Spleen (tissue), 11 donors: ENCODE measurements at regions not wholly inside any gene's neighbourhood (a gene's known extent, or its start where the extent isn't known, plus 50 kb on each side); places are given as distances from the start of the nearest gene placed in this dataset.

ENCODE experiments used
- DNase-seq: peaks from one replicate; pipeline ENCODE4 v3.0.0-alpha.2; 2020
- H3K27ac ChIP-seq, 8 donors: fragments of 200-600 bp; sonication (generic) in 7 of 8; 1 replicate in 4 of 8; 2 replicates in 4 of 8; pipeline versions ENCODE4 v1.5.0 to v1.8.0; 2016 to 2021; ENCODE audit warnings: inconsistent platforms in 4 of 8, mild to moderate bottlenecking in 4 of 8, moderate library complexity in 1 of 8
- H3K27me3 ChIP-seq, 7 donors: fragments of 200-600 bp; sonication (generic) in 6 of 7; replicated peaks in 1 of 7; 1 replicate in 4 of 7; 2 replicates in 3 of 7; pipeline versions ENCODE4 v1.5.0 to v1.8.0; 2016 to 2021; ENCODE audit warnings: inconsistent platforms in 3 of 7, mild to moderate bottlenecking in 1 of 7
- H3K36me3 ChIP-seq, 6 donors: fragments of 200-600 bp; sonication (generic) in 5 of 6; 1 replicate in 4 of 6; 2 replicates in 2 of 6; pipeline versions ENCODE4 v1.5.0 to v1.8.0; 2016 to 2021; ENCODE audit warnings: inconsistent platforms in 2 of 6
- H3K4me1 ChIP-seq, 6 donors: fragments of 200-600 bp; sonication (generic) in 5 of 6; 1 replicate in 3 of 6; 2 replicates in 3 of 6; pipeline versions ENCODE4 v1.5.0 to v1.8.0; 2016 to 2021; ENCODE audit warnings: inconsistent platforms in 3 of 6
- H3K4me3 ChIP-seq, 8 donors: fragments of 200-600 bp; sonication (generic) in 7 of 8; 1 replicate in 4 of 8; 2 replicates in 4 of 8; pipeline versions ENCODE4 v1.5.0 to v1.8.0; 2016 to 2021; ENCODE audit warnings: inconsistent platforms in 4 of 8, mild to moderate bottlenecking in 4 of 8, moderate library complexity in 2 of 8
- H3K9me3 ChIP-seq, 8 donors: fragments of 200-600 bp; sonication (generic) in 7 of 8; 1 replicate in 4 of 8; 2 replicates in 4 of 8; pipeline versions ENCODE4 v1.5.0 to v1.8.0; 2016 to 2021; ENCODE audit warnings: inconsistent platforms in 4 of 8
- CTCF ChIP-seq, 11 experiments: fragments of 200-600 bp in 7 of 11; fragments of 450-650 bp in 4 of 11; sonication (generic) in 4 of 11; IDR thresholded peaks in 8 of 11; conservative IDR thresholded peaks in 3 of 11; 1 replicate in 7 of 11; 2 replicates in 4 of 11; pipeline versions ENCODE4 v1.4.0 to v1.8.0; 2016 to 2021; ENCODE audit warnings: antibody characterized with exemption in 11 of 11, inconsistent platforms in 4 of 11, mild to moderate bottlenecking in 1 of 11
- POLR2A ChIP-seq, 3 donors: fragments of 450-650 bp; IDR thresholded peaks; one replicate each; pipeline ENCODE4 v1.5.1; 2017; ENCODE audit warnings: antibody characterized with exemption in 3 of 3, mild to moderate bottlenecking in 1 of 3
- POLR2AphosphoS5 ChIP-seq, 3 donors: sonication (generic); formaldehyde crosslinking; IDR thresholded peaks; one replicate each; pipeline ENCODE4 v1.5.1; 2017; ENCODE audit warnings: antibody characterized with exemption in 3 of 3
- WGBS, 5 donors: extraction: QIAGEN DNeasy Blood & Tissue Kit in 3 of 5; methylation state at CpG; one replicate each; pipeline versions ENCODE4 v1.1.5 to v1.1.7; 2013 to 2018; 5-methylcytosine and 5-hydroxymethylcytosine counted together
- intact Hi-C: fragments of 100-400 bp; cut with DNase I; formaldehyde crosslinking; loops from one replicate; pipeline ENCODE4 v1.15.0; 2023; ENCODE audit warnings: low total_unique reads
- donor health status: healthy with polysubstance abuse.
- donor health status: DM: no; HTN: no; CAD: no; lungs with moderate emphysema.
- donor health status: DM: no; HTN: no; CAD: no.
- donor health status: Bipolar disorder and iron deficiency.
- donor health status: healthy.
- donor health status: DM: no; HTN: no; CAD: no.
- donor health status: DM: yes; HTN: yes; CAD: no.

GRCh38 chr3:171956705-171957104, 82.7 kb upstream of the FNDC3B start:
- no peaks in the 10 kb centered on the region for H3K36me3 ChIP-seq
- H3K27ac ChIP-seq, result no peak overlapping the region
- no peak overlapping the region for H3K4me3 ChIP-seq
- peaks cover 0 to 22% (median 4%) of the 10 kb centered on the region in 6 donors for H3K4me1 ChIP-seq
- no peak for DNase-seq
- H3K27me3 ChIP-seq, result no peaks in the 10 kb centered on the region
- intact Hi-C loops, result no loop called here
- 73 to 92% (median 83%) methylated on average over 2 of the region's 2 CpGs for WGBS, 5 donors
- H3K9me3 ChIP-seq, result no peaks in the 10 kb centered on the region
- TF ChIP-seq CTCF (IDR thresholded peaks at IDR 0.05 in 8 of 11, conservative IDR thresholded peaks at IDR 0.05 in 3 of 11) (no peak), POLR2A (IDR thresholded peaks at IDR 0.05) (no peak), POLR2AphosphoS5 (IDR thresholded peaks at IDR 0.05) (no peak)

- Histone ChIP-seq H3K27me3 (no peaks in the 10 kb centered on the region), H3K36me3 (no peaks in the 10 kb centered on the region), H3K4me3 (no peak overlapping the region), H3K9me3 (no peaks in the 10 kb centered on the region), H3K27ac (no peak overlapping the region), H3K4me1 (peaks cover 0 to 20% (median 4%) of the 10 kb centered on the region in 6 donors)
- TF ChIP-seq POLR2A (IDR thresholded peaks at IDR 0.05) (no peak), POLR2AphosphoS5 (IDR thresholded peaks at IDR 0.05) (no peak), CTCF (IDR thresholded peaks at IDR 0.05 in 8 of 11, conservative IDR thresholded peaks at IDR 0.05 in 3 of 11) (no peak)
- intact Hi-C loops, result no loop called here
- DNase-seq, result no peak
- 81 to 92% (median 85%) methylated on average over 10 of the region's 10 CpGs for WGBS, 5 donors
These were observed 79.8 kb upstream of the FNDC3B start for GRCh38 chr3:171959532-171960089.

GRCh38 chr3:171960159-171960558, 79.2 kb upstream of the FNDC3B start:
- 66 to 76% (median 69%) methylated on average over 4 of the region's 4 CpGs for WGBS, 5 donors

More at GRCh38 chr3:171960159-171960558, 79.2 kb upstream of the FNDC3B start:
- H3K9me3 ChIP-seq, result no peaks in the 10 kb centered on the region
- TF ChIP-seq POLR2AphosphoS5 (IDR thresholded peaks at IDR 0.05), result no peak
- no peak for TF ChIP-seq CTCF (IDR thresholded peaks at IDR 0.05 in 8 of 11, conservative IDR thresholded peaks at IDR 0.05 in 3 of 11)
- TF ChIP-seq POLR2A (IDR thresholded peaks at IDR 0.05), result no peak
- peaks cover 0 to 15% (median 4%) of the 10 kb centered on the region in 6 donors for H3K4me1 ChIP-seq
- no peaks in the 10 kb centered on the region for H3K27me3 ChIP-seq
- H3K36me3 ChIP-seq, result no peaks in the 10 kb centered on the region
- H3K4me3 ChIP-seq, result no peak overlapping the region
- intact Hi-C loops, result no loop called here
- no peak for DNase-seq
- no peak overlapping the region for H3K27ac ChIP-seq
